ENCODE measurements at regions not wholly inside any gene's neighbourhood (a gene's known extent, or its start where the extent isn't known, plus 50 kb on each side); places are given as distances from the start of the nearest gene placed in this dataset.

DNA sequence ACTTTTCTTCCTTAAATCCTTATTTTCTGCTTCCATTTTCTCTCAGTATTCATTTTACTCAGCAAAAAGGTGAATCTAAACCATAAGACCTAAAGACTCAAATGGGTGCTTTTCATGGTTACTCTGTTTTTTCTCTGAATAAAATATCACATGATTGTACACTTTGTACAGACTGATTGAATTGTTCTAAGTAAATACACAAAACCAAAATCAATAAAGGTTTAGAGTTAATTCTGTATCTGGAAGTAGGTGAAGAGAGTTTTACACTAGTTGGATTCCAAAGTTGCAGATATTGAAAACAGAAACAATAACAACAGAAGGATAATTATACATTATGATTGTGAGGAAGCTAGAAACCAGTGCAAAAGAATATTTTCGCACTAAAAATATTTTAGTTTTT, 546.2 kb downstream of the TUSC7 start:
- TF ChIP-seq POLR2A (IDR thresholded peaks at IDR 0.05): no peak
- TF ChIP-seq, protein P1, sequence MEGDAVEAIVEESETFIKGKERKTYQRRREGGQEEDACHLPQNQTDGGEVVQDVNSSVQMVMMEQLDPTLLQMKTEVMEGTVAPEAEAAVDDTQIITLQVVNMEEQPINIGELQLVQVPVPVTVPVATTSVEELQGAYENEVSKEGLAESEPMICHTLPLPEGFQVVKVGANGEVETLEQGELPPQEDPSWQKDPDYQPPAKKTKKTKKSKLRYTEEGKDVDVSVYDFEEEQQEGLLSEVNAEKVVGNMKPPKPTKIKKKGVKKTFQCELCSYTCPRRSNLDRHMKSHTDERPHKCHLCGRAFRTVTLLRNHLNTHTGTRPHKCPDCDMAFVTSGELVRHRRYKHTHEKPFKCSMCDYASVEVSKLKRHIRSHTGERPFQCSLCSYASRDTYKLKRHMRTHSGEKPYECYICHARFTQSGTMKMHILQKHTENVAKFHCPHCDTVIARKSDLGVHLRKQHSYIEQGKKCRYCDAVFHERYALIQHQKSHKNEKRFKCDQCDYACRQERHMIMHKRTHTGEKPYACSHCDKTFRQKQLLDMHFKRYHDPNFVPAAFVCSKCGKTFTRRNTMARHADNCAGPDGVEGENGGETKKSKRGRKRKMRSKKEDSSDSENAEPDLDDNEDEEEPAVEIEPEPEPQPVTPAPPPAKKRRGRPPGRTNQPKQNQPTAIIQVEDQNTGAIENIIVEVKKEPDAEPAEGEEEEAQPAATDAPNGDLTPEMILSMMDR (IDR thresholded peaks at IDR 0.05): no peak

Measured in right lobe of liver (tissue), 4 donors.